H9 (cell line): ENCODE measurements at regions not wholly inside any gene's neighbourhood (a gene's known extent, or its start where the extent isn't known, plus 50 kb on each side); places are given as distances from the start of the nearest gene placed in this dataset.

ENCODE experiments used
- DNase-seq: peaks from one replicate; pipeline ENCODE4 v3.0.0-alpha.2; 2017
- H2AFZ ChIP-seq: one replicate; pipeline ENCODE4 v1.6.1; 2013; ENCODE audit warnings: mild to moderate bottlenecking, low read length, control low read depth, moderate library complexity
- H2AK5ac ChIP-seq: 2 replicates; pipeline ENCODE4 v1.6.1; 2013; ENCODE audit warnings: low read length, control low read depth, mixed read lengths; ENCODE audit not compliant: insufficient read length
- H2BK120ac ChIP-seq: one replicate; pipeline ENCODE4 v1.6.1; 2013; ENCODE audit warnings: low read depth, mild to moderate bottlenecking, low read length, control low read depth, inconsistent platforms; ENCODE audit not compliant: poor library complexity, severe bottlenecking
- H2BK12ac ChIP-seq: 2 replicates; pipeline ENCODE4 v1.6.1; 2013; ENCODE audit warnings: low read length, control low read depth, mixed read lengths, low read depth; ENCODE audit not compliant: insufficient read length
- H2BK15ac ChIP-seq: 2 replicates; pipeline ENCODE4 v1.6.1; 2013; ENCODE audit warnings: low read depth, low read length, control low read depth
- H2BK20ac ChIP-seq: one replicate; pipeline ENCODE4 v1.6.1; 2013; ENCODE audit warnings: low read depth, mild to moderate bottlenecking, low read length, control low read depth, inconsistent platforms; ENCODE audit not compliant: poor library complexity, severe bottlenecking
- H2BK5ac ChIP-seq: 2 replicates; pipeline ENCODE4 v1.6.1; 2013; ENCODE audit warnings: low read length, control low read depth, mixed read lengths; ENCODE audit not compliant: insufficient read length
- H3K14ac ChIP-seq: 2 replicates; pipeline ENCODE4 v1.6.1; 2013; ENCODE audit warnings: low read length, control low read depth; ENCODE audit not compliant: insufficient read depth
- H3K18ac ChIP-seq: 2 replicates; pipeline ENCODE4 v1.6.1; 2013; ENCODE audit warnings: low read depth, mild to moderate bottlenecking, mixed read lengths, low read length, control low read depth; ENCODE audit not compliant: insufficient read length
- H3K23ac ChIP-seq: 2 replicates; pipeline ENCODE4 v1.6.1; 2013; ENCODE audit warnings: low read length, control low read depth, mixed read lengths, low read depth; ENCODE audit not compliant: insufficient read length
- H3K23me2 ChIP-seq: 2 replicates; pipeline ENCODE4 v1.6.1; 2013; ENCODE audit warnings: low read depth, mild to moderate bottlenecking, mixed read lengths, low read length, control low read depth; ENCODE audit not compliant: insufficient read length, poor library complexity, severe bottlenecking
- H3K27ac ChIP-seq: 2 replicates; pipeline ENCODE4 v1.5.1; 2013; ENCODE audit warnings: low read length, control low read depth, mixed read lengths, low read depth; ENCODE audit not compliant: insufficient read length
- H3K27me3 ChIP-seq: 2 replicates; pipeline ENCODE4 v1.6.1; 2013; ENCODE audit warnings: low read length, control low read depth, inconsistent platforms; ENCODE audit not compliant: insufficient read depth
- H3K4ac ChIP-seq: 2 replicates; pipeline ENCODE4 v1.6.1; 2013; ENCODE audit warnings: low read depth, mild to moderate bottlenecking, control low read depth, inconsistent platforms, low read length, moderate library complexity
- H3K4me1 ChIP-seq: 2 replicates; pipeline ENCODE4 v1.6.1; 2013; ENCODE audit warnings: low read length, control low read depth, inconsistent platforms; ENCODE audit not compliant: insufficient read depth
- H3K4me2 ChIP-seq: 2 replicates; pipeline ENCODE4 v1.6.1; 2013; ENCODE audit warnings: low read length, control low read depth, mixed read lengths; ENCODE audit not compliant: insufficient read length, insufficient read depth
- H3K56ac ChIP-seq: 2 replicates; pipeline ENCODE4 v1.6.1; 2013; ENCODE audit warnings: low read depth, mild to moderate bottlenecking, mixed read lengths, low read length, control low read depth; ENCODE audit not compliant: insufficient read length
- H3K79me1 ChIP-seq: 2 replicates; pipeline ENCODE4 v1.6.1; 2013; ENCODE audit warnings: low read depth, mild to moderate bottlenecking, moderate library complexity, low read length, control low read depth, inconsistent platforms; ENCODE audit not compliant: insufficient read depth, poor library complexity, severe bottlenecking
- H3K79me2 ChIP-seq: 2 replicates; pipeline ENCODE4 v1.6.1; 2013; ENCODE audit warnings: low read length, control low read depth, inconsistent platforms; ENCODE audit not compliant: insufficient read depth
- H3K9ac ChIP-seq: 2 replicates; pipeline ENCODE4 v1.6.1; 2013; ENCODE audit warnings: low read length, control low read depth, mixed read lengths; ENCODE audit not compliant: insufficient read length; ENCODE audit errors: extremely low read depth
- H3K9me3 ChIP-seq: one replicate; pipeline ENCODE4 v1.6.1; 2013; ENCODE audit warnings: low read depth, low read length, inconsistent platforms; ENCODE audit not compliant: control insufficient read depth
- H3T11ph ChIP-seq: one replicate; pipeline ENCODE4 v1.6.1; 2013; ENCODE audit warnings: mild to moderate bottlenecking, low read length, control low read depth, inconsistent platforms
- H4K20me1 ChIP-seq: one replicate; pipeline ENCODE4 v1.6.1; 2013; ENCODE audit not compliant: control insufficient read depth, insufficient read length, insufficient read depth
- H4K5ac ChIP-seq: 2 replicates; pipeline ENCODE4 v1.6.1; 2013; ENCODE audit warnings: low read depth, mild to moderate bottlenecking, mixed read lengths, low read length, control low read depth; ENCODE audit not compliant: insufficient read length
- H4K8ac ChIP-seq: replicated peaks from 2 replicates; pipeline ENCODE4 v1.6.1; 2013; ENCODE audit warnings: low read length, control low read depth, mixed read lengths, low read depth; ENCODE audit not compliant: insufficient read length
- H4K91ac ChIP-seq: 2 replicates; pipeline ENCODE4 v1.6.1; 2013; ENCODE audit warnings: low read depth, mild to moderate bottlenecking, moderate library complexity, mixed read lengths, low read length, control low read depth; ENCODE audit not compliant: insufficient read length
- H3K27ac Mint-ChIP-seq, 3 experiments: 2 replicates in 2 of 3; 3 replicates in 1 of 3; pipeline ENCODE4 v1.8.0; 2020 to 2021; ENCODE audit warnings: mixed read lengths in 3 of 3, mild to moderate bottlenecking in 1 of 3, moderate library complexity in 1 of 3
- H3K27me3 Mint-ChIP-seq: 2 replicates; pipeline ENCODE4 v1.8.0; 2021; ENCODE audit warnings: low read depth, mild to moderate bottlenecking, moderate library complexity, mixed read lengths
- H3K36me3 Mint-ChIP-seq, 3 experiments: 2 replicates in 2 of 3; 3 replicates in 1 of 3; pipeline ENCODE4 v1.8.0; 2020 to 2021; ENCODE audit warnings: low read depth in 3 of 3, mixed read lengths in 3 of 3; ENCODE audit not compliant: insufficient read depth in 1 of 3
- H3K4me1 Mint-ChIP-seq, 2 experiments: 2 replicates each; pipeline ENCODE4 v1.8.0; 2020; ENCODE audit warnings: mixed read lengths in 2 of 2
- H3K4me3 Mint-ChIP-seq, 2 experiments: 2 replicates in 1 of 2; 3 replicates in 1 of 2; pipeline ENCODE4 v1.8.0; 2020 to 2021; ENCODE audit warnings: mild to moderate bottlenecking in 2 of 2, mixed read lengths in 2 of 2, moderate library complexity in 1 of 2
- H3K9me3 Mint-ChIP-seq, 2 experiments: 2 replicates in 1 of 2; 3 replicates in 1 of 2; pipeline ENCODE4 v1.8.0; 2020; ENCODE audit warnings: mild to moderate bottlenecking in 2 of 2, mixed read lengths in 2 of 2, moderate library complexity in 1 of 2
- WGBS: extraction: QIAGEN DNeasy Blood & Tissue Kit; methylation state at CpG from one replicate; pipeline ENCODE4 v1.1.7; 2013; ENCODE audit warnings: missing lambda C conversion rate, low lambda C conversion rate, mixed read lengths; ENCODE audit not compliant: insufficient read length; ENCODE audit errors: extremely low coverage; 5-methylcytosine and 5-hydroxymethylcytosine counted together
- TF ChIP-seq, protein P1 (sequence below): fragments of 200-600 bp; sonication (generic); conservative IDR thresholded peaks from 3 replicates; pipeline ENCODE4 v1.8.0; 2021; ENCODE audit warnings: antibody characterized with exemption, mild to moderate bottlenecking

DNA sequence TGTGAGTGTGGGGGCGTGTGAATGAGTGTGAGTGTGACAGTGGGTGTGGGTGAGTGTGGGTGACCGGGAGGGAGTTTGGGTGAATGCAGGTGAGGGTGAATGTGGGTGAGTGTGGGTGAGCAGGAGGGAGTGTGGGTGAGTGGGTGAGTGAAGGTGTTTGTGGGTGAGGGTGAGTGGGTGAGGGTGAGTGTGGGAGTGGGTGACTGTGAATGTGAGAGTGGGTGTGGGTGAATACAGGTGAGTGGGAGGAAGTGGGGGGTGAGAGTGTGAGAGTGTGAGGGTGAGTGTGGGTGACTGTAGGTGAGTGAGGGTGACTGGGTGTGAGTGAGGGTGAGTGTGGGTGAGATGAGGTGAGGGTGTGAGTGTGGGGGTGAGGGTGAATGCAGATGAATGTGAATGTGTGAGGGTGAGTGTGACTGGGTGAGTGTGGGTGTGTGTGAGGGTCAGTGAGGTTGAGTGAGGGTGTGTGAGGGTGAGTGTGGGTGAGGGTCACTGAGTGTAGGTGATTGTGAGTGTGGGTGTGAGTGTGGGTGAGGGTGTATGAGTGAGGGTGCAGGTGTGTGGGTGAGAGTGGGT lies 1677.3 kb upstream of the TENM3 start:
- no peaks in the 10 kb centered on the region for H3K23me2 ChIP-seq
- Mint-ChIP-seq H3K4me1 (no peaks in the 10 kb centered on the region), H3K9me3 (peaks cover 0 to 2% of the 10 kb centered on the region in 2 experiments; a peak in 2 of 5 replicates), H3K4me3 (no peak overlapping the region), H3K36me3 (peaks cover 0 to 1% (median 0%) of the 10 kb centered on the region in 3 experiments; a peak in 1 of 7 replicates), H3K27me3 (no peaks in the 10 kb centered on the region), H3K27ac (no peak overlapping the region)
- no peak overlapping the region for H2BK20ac ChIP-seq
- H2BK5ac ChIP-seq = no peak overlapping the region
- no peaks in the 10 kb centered on the region for H4K20me1 ChIP-seq
- H3K56ac ChIP-seq = no peak overlapping the region
- H4K5ac ChIP-seq = peak overlapping the region; percentile 90
- no peak overlapping the region for H2BK120ac ChIP-seq
- no peak overlapping the region for H2BK15ac ChIP-seq
- TF ChIP-seq, protein P1, sequence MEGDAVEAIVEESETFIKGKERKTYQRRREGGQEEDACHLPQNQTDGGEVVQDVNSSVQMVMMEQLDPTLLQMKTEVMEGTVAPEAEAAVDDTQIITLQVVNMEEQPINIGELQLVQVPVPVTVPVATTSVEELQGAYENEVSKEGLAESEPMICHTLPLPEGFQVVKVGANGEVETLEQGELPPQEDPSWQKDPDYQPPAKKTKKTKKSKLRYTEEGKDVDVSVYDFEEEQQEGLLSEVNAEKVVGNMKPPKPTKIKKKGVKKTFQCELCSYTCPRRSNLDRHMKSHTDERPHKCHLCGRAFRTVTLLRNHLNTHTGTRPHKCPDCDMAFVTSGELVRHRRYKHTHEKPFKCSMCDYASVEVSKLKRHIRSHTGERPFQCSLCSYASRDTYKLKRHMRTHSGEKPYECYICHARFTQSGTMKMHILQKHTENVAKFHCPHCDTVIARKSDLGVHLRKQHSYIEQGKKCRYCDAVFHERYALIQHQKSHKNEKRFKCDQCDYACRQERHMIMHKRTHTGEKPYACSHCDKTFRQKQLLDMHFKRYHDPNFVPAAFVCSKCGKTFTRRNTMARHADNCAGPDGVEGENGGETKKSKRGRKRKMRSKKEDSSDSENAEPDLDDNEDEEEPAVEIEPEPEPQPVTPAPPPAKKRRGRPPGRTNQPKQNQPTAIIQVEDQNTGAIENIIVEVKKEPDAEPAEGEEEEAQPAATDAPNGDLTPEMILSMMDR = no peak
- H2AK5ac ChIP-seq = no peak overlapping the region
- no peak overlapping the region for H3K4me2 ChIP-seq
- H3T11ph ChIP-seq = no peak overlapping the region
- H3K14ac ChIP-seq = no peak overlapping the region
- H3K79me1 ChIP-seq = no peaks in the 10 kb centered on the region
- peak overlapping the region; percentile 26 for H3K23ac ChIP-seq
- no peak overlapping the region for H3K27ac ChIP-seq
- no peak overlapping the region for H3K9ac ChIP-seq
- H2AFZ ChIP-seq = no peak overlapping the region
- DNase-seq = no peak
- no peaks in the 10 kb centered on the region for H3K79me2 ChIP-seq
- H4K91ac ChIP-seq = no peak overlapping the region
- H4K8ac ChIP-seq = peak overlapping the region; percentile 24
- WGBS = no CpG with 5 or more reads among the region's 2 CpGs
- no peaks in the 10 kb centered on the region for H3K9me3 ChIP-seq
- H3K27me3 ChIP-seq = no peaks in the 10 kb centered on the region
- no peak overlapping the region for H3K4ac ChIP-seq
- peak overlapping the region; percentile 48 for H3K18ac ChIP-seq
- H2BK12ac ChIP-seq = no peak overlapping the region
- H3K4me1 ChIP-seq = no peaks in the 10 kb centered on the region
